ENCODE measurements at regions not wholly inside any gene's neighbourhood (a gene's known extent, or its start where the extent isn't known, plus 50 kb on each side); places are given as distances from the start of the nearest gene placed in this dataset.
"Not testable (repeated sequence)": the region's sequence is repeated elsewhere in the genome, so short reads cannot be mapped to it uniquely, and the experiment has no call there.

DNA sequence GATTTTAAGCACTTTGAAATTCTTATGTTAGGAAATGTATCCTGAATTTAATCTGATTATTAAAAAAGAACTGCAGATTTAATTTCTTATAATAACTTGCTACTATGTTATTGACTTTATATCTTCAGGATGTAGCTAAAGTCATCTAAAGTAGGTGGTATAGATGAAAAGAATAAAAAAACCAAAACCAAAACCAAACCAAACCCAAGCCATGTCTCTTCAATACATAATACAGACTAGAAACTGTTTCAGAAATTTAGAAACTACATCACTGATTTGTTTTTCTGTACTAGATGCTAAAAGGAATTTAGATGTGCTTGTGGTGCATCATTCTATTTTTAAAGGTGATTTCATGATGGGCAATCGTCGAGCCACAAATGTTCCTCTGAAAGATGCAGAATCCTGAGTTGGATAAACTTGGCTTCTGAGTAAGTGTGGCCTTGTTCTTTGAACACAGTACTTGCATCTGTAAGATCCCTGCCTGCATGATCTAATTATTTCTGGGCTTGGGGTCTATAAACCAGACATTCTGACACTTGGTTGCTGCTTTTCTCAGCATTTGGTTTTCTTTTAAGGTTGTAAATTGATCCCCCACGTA lies 287.1 kb upstream of the SUCLG2 start:
- no peak overlapping the region for H3K4me3 Mint-ChIP-seq
- no peaks in the 10 kb centered on the region for H3K36me3 Mint-ChIP-seq
- peaks cover 9% of the 10 kb centered on the region for H3K9me3 Mint-ChIP-seq
- DNase-seq (ENCODE audit: low spot score in 2 of 2, unreplicated experiment in 2 of 2) = no peak
- TF ChIP-seq, protein P1, sequence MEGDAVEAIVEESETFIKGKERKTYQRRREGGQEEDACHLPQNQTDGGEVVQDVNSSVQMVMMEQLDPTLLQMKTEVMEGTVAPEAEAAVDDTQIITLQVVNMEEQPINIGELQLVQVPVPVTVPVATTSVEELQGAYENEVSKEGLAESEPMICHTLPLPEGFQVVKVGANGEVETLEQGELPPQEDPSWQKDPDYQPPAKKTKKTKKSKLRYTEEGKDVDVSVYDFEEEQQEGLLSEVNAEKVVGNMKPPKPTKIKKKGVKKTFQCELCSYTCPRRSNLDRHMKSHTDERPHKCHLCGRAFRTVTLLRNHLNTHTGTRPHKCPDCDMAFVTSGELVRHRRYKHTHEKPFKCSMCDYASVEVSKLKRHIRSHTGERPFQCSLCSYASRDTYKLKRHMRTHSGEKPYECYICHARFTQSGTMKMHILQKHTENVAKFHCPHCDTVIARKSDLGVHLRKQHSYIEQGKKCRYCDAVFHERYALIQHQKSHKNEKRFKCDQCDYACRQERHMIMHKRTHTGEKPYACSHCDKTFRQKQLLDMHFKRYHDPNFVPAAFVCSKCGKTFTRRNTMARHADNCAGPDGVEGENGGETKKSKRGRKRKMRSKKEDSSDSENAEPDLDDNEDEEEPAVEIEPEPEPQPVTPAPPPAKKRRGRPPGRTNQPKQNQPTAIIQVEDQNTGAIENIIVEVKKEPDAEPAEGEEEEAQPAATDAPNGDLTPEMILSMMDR (IDR thresholded peaks at IDR 0.05; ENCODE audit: unreplicated experiment) = no peak
- no peak overlapping the region for H3K27ac Mint-ChIP-seq
- H3K27me3 Mint-ChIP-seq (ENCODE audit: low read depth) = no peaks in the 10 kb centered on the region
- H3K4me1 Mint-ChIP-seq = peaks cover 1% of the 10 kb centered on the region

- Mint-ChIP-seq H3K27ac (no peak overlapping the region), H3K9me3 (peaks cover 12% of the 10 kb centered on the region), H3K4me3 (no peak overlapping the region), H3K27me3 (ENCODE audit: low read depth) (no peaks in the 10 kb centered on the region), H3K36me3 (no peaks in the 10 kb centered on the region), H3K4me1 (peaks cover 1% of the 10 kb centered on the region)
- no peak for DNase-seq (ENCODE audit: low spot score in 2 of 2, unreplicated experiment in 2 of 2)
- TF ChIP-seq, protein P1 (IDR thresholded peaks at IDR 0.05; ENCODE audit: unreplicated experiment) = no peak
These were observed 286.0 kb upstream of the SUCLG2 start for GRCh38 chr3:67940210-67940952.

DNA sequence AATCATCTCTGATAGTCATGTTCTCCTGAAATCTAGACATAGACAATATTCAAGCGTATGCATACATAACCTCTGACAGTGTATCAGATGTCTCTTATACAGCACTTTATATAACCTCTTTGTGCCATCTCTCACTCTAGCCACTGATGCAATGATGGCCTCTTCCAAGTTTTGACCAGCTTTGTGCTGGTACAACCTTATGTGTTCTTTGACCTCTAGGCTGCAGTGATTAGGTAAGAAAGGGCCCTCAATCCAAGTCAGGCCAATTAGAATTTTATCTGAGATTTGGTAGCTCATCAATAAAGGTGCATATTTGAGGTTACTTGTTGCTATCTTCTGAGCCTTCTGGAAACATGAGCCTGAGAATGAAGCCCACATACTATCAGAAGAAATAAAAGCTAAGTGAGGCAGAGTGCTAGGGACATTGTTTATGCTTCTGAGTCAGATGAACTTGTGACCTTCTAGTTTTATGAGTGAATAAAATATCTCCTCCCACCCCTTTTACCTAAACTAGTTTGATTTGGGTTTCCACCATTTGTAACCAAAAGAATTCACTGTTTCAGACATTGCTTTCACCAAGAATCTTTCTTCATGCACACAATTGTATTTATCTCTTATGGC lies 283.2 kb upstream of the SUCLG2 start:
- no peak for DNase-seq (ENCODE audit: low spot score in 2 of 2, unreplicated experiment in 2 of 2)
- peaks cover 2% of the 10 kb centered on the region for H3K36me3 Mint-ChIP-seq
- peaks cover 22% of the 10 kb centered on the region for H3K9me3 Mint-ChIP-seq
- peaks cover 1% of the 10 kb centered on the region for H3K4me1 Mint-ChIP-seq
- TF ChIP-seq, protein P1 (IDR thresholded peaks at IDR 0.05; ENCODE audit: unreplicated experiment) = no peak
- no peak overlapping the region for H3K27ac Mint-ChIP-seq
- H3K4me3 Mint-ChIP-seq = no peak overlapping the region
- no peaks in the 10 kb centered on the region for H3K27me3 Mint-ChIP-seq (ENCODE audit: low read depth)

GRCh38 chr3:67930394-67930793 lies 276.0 kb upstream of the SUCLG2 start:
- H3K27ac Mint-ChIP-seq = not testable (repeated sequence)

DNA sequence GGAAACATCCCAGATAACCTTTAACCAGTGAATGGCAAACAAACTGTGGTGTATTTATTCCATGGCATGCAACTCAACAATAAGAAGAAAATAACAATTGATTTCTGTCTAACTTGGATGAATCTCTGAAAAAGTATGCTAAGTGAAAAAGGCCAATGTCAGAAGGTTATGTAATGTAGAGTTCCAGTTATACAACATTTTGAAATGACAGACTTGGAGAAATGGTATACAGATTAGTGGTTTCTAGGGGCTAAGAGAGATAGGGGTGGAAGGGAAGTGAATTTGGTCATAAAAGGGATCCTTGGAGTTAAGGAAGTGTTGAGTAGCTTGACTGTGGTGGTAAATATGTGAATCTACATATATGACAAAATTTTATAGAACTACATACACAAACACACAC lies 269.4 kb upstream of the SUCLG2 start:
- TF ChIP-seq, protein P1 (IDR thresholded peaks at IDR 0.05; ENCODE audit: unreplicated experiment) = no peak
- Mint-ChIP-seq H3K27me3 (ENCODE audit: low read depth) (no peaks in the 10 kb centered on the region), H3K9me3 (peaks cover 28% of the 10 kb centered on the region)

More at GRCh38 chr3:67930394-67930793, 276.0 kb upstream of the SUCLG2 start:
- H3K4me1 Mint-ChIP-seq; H3K36me3 Mint-ChIP-seq; H3K27me3 Mint-ChIP-seq (ENCODE audit: low read depth); DNase-seq (ENCODE audit: low spot score in 2 of 2, unreplicated experiment in 2 of 2); H3K4me3 Mint-ChIP-seq: not testable (repeated sequence)
- peaks cover 37% of the 10 kb centered on the region for H3K9me3 Mint-ChIP-seq

GRCh38 chr3:67920969-67921368 lies 266.6 kb upstream of the SUCLG2 start:
- Mint-ChIP-seq H3K9me3 (peaks cover 22% of the 10 kb centered on the region), H3K27ac (no peak overlapping the region), H3K27me3 (ENCODE audit: low read depth) (no peaks in the 10 kb centered on the region), H3K4me1 (peaks cover 13% of the 10 kb centered on the region), H3K4me3 (no peak overlapping the region), H3K36me3 (peaks cover 8% of the 10 kb centered on the region)
- TF ChIP-seq, protein P1 (IDR thresholded peaks at IDR 0.05; ENCODE audit: unreplicated experiment) = no peak
- no peak for DNase-seq (ENCODE audit: low spot score in 2 of 2, unreplicated experiment in 2 of 2)

More for the DNA sequence above, 269.4 kb upstream of the SUCLG2 start:
- no peak for DNase-seq (ENCODE audit: low spot score in 2 of 2, unreplicated experiment in 2 of 2)
- peaks cover 8% of the 10 kb centered on the region for H3K36me3 Mint-ChIP-seq
- H3K27ac Mint-ChIP-seq = no peak overlapping the region
- H3K4me3 Mint-ChIP-seq = no peak overlapping the region
- H3K4me1 Mint-ChIP-seq = peaks cover 13% of the 10 kb centered on the region

All from mesothelial cell of epicardium (in vitro differentiated cells).